ENCODE measurements at regions not wholly inside any gene's neighbourhood (a gene's known extent, or its start where the extent isn't known, plus 50 kb on each side); places are given as distances from the start of the nearest gene placed in this dataset.
"Not testable (repeated sequence)": the region's sequence is repeated elsewhere in the genome, so short reads cannot be mapped to it uniquely, and the experiment has no call there.

GRCh38 chr9:119877306-119877705 lies 508.1 kb upstream of the BRINP1 start:
- ChIA-PET CTCF (no interaction called here), POLR2A (ENCODE audit: low non-redundant PET) (no interaction called here)
- no peak overlapping the region for H3K27ac ChIP-seq (ENCODE audit: low read depth, low read length, poor library complexity, severe bottlenecking)
- H3K36me3 ChIP-seq (ENCODE audit: insufficient read depth, low read length, poor library complexity, severe bottlenecking): no peaks in the 10 kb centered on the region
- TF ChIP-seq CTCF (conservative IDR thresholded peaks at IDR 0.05; ENCODE audit: low read depth, low read length) (no peak), EZH2 (IDR thresholded peaks at IDR 0.05; ENCODE audit: borderline replicate concordance, low read depth, low read length, poor library complexity, severe bottlenecking) (no peak)
- H3K9me3 ChIP-seq (ENCODE audit: low read depth, low read length, poor library complexity, severe bottlenecking): no peaks in the 10 kb centered on the region
- intact Hi-C loops (cut with micrococcal nuclease; ENCODE audit: unreplicated experiment): no loop called here
- BruUV-seq (replicated peaks): no TSS peak
- H3K4me1 ChIP-seq (ENCODE audit: insufficient read depth, low read length, poor library complexity, severe bottlenecking): no peaks in the 10 kb centered on the region
- no peak for DNase-seq (ENCODE audit: low spot score)
- peaks cover 3% of the 10 kb centered on the region for H3K27me3 ChIP-seq (replicated peaks; ENCODE audit: insufficient read depth, low read depth, low read length, poor library complexity)
- H3K4me3 ChIP-seq (ENCODE audit: low read depth, low read length, poor library complexity, severe bottlenecking): no peak overlapping the region

GRCh38 chr9:119873877-119874276 lies 504.6 kb upstream of the BRINP1 start:
- no peaks in the 10 kb centered on the region for H3K9me3 ChIP-seq (ENCODE audit: low read depth, low read length, poor library complexity, severe bottlenecking)
- intact Hi-C loops (cut with micrococcal nuclease; ENCODE audit: unreplicated experiment): no loop called here
- ChIA-PET CTCF (no interaction called here), POLR2A (ENCODE audit: low non-redundant PET) (no interaction called here)
- TF ChIP-seq CTCF (conservative IDR thresholded peaks at IDR 0.05; ENCODE audit: low read depth, low read length): no peak
- no peak for TF ChIP-seq EZH2 (IDR thresholded peaks at IDR 0.05; ENCODE audit: borderline replicate concordance, low read depth, low read length, poor library complexity, severe bottlenecking)
- no peak for DNase-seq (ENCODE audit: low spot score)
- no peaks in the 10 kb centered on the region for H3K36me3 ChIP-seq (ENCODE audit: insufficient read depth, low read length, poor library complexity, severe bottlenecking)
- no peak overlapping the region for H3K4me3 ChIP-seq (ENCODE audit: low read depth, low read length, poor library complexity, severe bottlenecking)
- no peak overlapping the region for H3K27ac ChIP-seq (ENCODE audit: low read depth, low read length, poor library complexity, severe bottlenecking)
- peaks cover 3% of the 10 kb centered on the region for H3K27me3 ChIP-seq (replicated peaks; ENCODE audit: insufficient read depth, low read depth, low read length, poor library complexity)
- no peaks in the 10 kb centered on the region for H3K4me1 ChIP-seq (ENCODE audit: insufficient read depth, low read length, poor library complexity, severe bottlenecking)
- no TSS peak for BruUV-seq (replicated peaks)

GRCh38 chr9:119870251-119870650 lies 501.0 kb upstream of the BRINP1 start:
- intact Hi-C loops (cut with micrococcal nuclease; ENCODE audit: unreplicated experiment); POLR2A ChIA-PET (ENCODE audit: low non-redundant PET); H3K36me3 ChIP-seq (ENCODE audit: insufficient read depth, low read length, poor library complexity, severe bottlenecking); CTCF ChIA-PET; H3K27me3 ChIP-seq (replicated peaks; ENCODE audit: insufficient read depth, low read depth, low read length, poor library complexity); H3K4me1 ChIP-seq (ENCODE audit: insufficient read depth, low read length, poor library complexity, severe bottlenecking); H3K9me3 ChIP-seq (ENCODE audit: low read depth, low read length, poor library complexity, severe bottlenecking); DNase-seq (ENCODE audit: low spot score); H3K4me3 ChIP-seq (ENCODE audit: low read depth, low read length, poor library complexity, severe bottlenecking); H3K27ac ChIP-seq (ENCODE audit: low read depth, low read length, poor library complexity, severe bottlenecking); BruUV-seq (replicated peaks): not testable (repeated sequence)

- intact Hi-C loops (cut with micrococcal nuclease; ENCODE audit: unreplicated experiment): no loop called here
- no peaks in the 10 kb centered on the region for H3K27me3 ChIP-seq (replicated peaks; ENCODE audit: insufficient read depth, low read depth, low read length, poor library complexity)
- H3K36me3 ChIP-seq (ENCODE audit: insufficient read depth, low read length, poor library complexity, severe bottlenecking): no peaks in the 10 kb centered on the region
- ChIA-PET CTCF (no interaction called here), POLR2A (ENCODE audit: low non-redundant PET) (no interaction called here)
- BruUV-seq (replicated peaks): no TSS peak
- TF ChIP-seq CTCF (conservative IDR thresholded peaks at IDR 0.05; ENCODE audit: low read depth, low read length) (no peak), EZH2 (IDR thresholded peaks at IDR 0.05; ENCODE audit: borderline replicate concordance, low read depth, low read length, poor library complexity, severe bottlenecking) (no peak)
- H3K27ac ChIP-seq (ENCODE audit: low read depth, low read length, poor library complexity, severe bottlenecking): no peak overlapping the region
- H3K4me1 ChIP-seq (ENCODE audit: insufficient read depth, low read length, poor library complexity, severe bottlenecking): no peaks in the 10 kb centered on the region
- H3K4me3 ChIP-seq (ENCODE audit: low read depth, low read length, poor library complexity, severe bottlenecking): no peak overlapping the region
- H3K9me3 ChIP-seq (ENCODE audit: low read depth, low read length, poor library complexity, severe bottlenecking): no peaks in the 10 kb centered on the region
- DNase-seq (ENCODE audit: low spot score): no peak
These were observed 499.5 kb upstream of the BRINP1 start for GRCh38 chr9:119868694-119869093.
